GM21390 (cell line): ENCODE measurements at regions not wholly inside any gene's neighbourhood (a gene's known extent, or its start where the extent isn't known, plus 50 kb on each side); places are given as distances from the start of the nearest gene placed in this dataset.
A peak's percentile ranks its signal among the peaks of the same experiment; 100 is the strongest.
"Not testable (repeated sequence)": the region's sequence is repeated elsewhere in the genome, so short reads cannot be mapped to it uniquely, and the experiment has no call there.

Experiments
- ATAC-seq: cut with Tn5 transposase; IDR thresholded peaks from one replicate; pipeline ENCODE4 v1.9.1; 2021; ENCODE audit not compliant: unreplicated experiment

DNA sequence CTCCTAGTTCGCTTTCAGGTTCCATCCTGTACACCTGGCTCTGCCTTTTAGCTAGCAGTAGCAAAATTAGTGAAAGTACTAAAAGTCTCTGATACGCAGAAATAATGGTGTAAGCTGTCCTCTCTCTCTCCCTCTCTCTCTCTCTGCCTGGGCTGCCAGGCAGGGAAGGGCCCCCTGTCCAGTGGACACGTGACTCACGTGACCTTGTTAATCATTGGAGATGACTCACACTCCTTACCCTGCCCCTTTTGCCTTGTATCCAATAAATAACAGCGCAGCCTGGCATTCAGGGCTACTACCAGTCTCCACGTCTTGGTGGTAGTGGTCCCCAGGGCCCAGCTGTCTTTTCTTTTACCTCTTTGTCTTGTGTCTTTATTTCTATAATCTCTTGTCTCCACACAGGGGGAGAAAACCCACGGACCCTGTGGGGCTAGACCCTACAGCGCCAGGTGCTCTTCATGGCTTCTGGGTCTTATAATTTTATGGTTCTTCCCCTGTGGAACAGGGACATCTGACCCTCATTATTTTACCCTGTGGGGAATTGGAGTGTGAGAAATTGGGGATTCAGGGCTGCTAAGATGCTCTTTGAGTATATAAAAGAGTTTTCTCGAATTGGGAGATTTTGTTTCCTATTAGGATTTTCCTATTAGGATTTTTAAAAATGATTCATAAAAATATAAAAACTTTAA, 1348.2 kb downstream of the GATA3 start:
- not testable (repeated sequence) for ATAC-seq

DNA sequence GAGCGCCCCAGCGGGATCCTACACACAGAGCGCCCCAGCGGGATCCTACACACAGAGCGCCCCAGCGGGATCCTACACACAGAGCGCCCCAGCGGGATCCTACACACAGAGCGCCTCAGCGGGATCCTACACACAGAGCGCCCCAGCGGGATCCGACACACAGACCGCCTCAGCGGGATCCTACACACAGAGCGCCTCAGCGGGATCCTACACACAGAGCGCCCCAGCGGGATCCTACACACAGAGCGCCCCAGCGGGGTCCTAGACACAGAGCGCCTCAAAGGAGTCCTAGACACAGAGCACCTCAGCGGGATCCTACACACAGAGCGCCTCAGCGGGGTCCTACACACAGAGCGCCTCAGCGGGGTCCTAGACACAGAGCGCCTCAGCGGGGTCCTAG, 1352.7 kb downstream of the GATA3 start:
- ATAC-seq: not testable (repeated sequence)

DNA sequence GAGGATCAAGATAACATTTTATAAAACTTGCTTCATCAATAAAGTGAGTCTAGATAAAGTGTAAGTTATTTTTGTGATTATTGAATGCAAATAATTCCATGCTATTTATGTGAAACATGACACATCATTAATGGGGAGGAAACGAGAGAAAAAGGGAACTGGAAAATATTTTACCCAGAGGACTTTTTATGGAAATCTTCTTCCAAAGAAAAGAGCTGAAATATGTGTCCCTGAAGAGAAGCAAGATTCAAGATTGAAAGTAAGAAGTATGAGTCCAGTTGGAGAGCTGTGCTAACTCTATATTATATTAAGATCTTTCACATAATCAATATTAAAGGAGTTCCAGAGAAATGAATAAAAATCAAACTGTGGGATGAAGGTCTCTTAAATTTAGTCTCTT, 1361.8 kb downstream of the GATA3 start:
- ATAC-seq: no peak

- no peak for ATAC-seq
Observed at GRCh38 chr10:9419757-9420156, 1365.3 kb downstream of the GATA3 start.

DNA sequence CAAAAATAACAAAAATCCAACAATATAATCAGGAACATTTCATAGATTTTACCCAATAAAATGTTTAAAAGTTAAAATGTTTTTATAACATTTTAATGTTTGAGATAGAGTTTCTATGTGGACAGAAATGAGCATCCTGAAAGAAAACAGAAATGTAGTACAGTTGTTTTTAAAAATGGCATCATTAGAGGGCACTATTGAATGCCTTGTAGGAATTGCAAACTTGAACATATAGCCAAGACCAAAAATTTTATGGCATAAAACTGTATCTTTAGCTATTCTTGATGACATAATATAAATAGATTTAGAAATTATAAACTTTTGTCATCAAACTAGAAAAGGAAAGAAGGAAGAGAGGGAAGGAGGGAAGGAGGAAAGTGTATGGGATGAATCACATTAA, 1372.7 kb downstream of the GATA3 start:
- no peak for ATAC-seq

DNA sequence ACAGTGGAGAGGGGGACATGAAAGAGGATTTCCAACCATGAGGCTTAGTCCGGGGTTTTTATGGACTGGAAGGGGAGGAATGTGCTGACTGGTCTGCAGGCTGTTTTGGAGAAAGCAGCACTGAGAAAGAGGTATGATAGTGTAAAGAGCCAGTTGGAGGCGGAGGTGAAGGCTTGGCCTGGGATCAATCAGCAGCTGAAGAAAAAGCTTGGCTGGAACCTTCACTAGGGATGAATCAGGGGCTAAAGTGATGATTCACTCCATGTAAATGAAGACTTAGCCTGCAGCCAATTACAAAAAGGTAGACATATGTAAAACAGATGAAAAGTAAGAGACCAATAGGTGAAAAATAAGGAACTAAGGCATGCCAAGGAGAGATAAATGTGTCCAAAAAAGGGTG, 1382.6 kb downstream of the GATA3 start:
- ATAC-seq: no peak

GRCh38 chr10:9443758-9444157, 1389.3 kb downstream of the GATA3 start:
- no peak for ATAC-seq

DNA sequence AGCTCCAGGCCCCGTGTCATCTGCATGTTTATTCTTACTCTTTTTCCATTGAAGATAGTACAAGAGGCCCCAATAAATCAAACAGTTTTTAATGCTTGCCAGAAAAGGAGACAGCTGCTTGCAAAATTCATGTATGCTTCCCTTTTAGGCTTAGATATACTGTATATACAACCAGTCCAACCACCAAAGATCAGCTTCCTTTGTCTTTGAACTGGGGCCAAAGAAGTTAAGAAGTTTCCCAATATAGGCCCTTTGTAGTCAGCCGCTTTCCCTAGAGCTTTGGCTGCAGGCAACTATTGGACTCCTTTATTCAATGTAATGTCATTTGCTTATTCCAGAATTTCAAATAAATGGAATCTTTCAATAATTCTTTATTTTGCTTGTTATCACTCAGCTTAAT, 1395.0 kb downstream of the GATA3 start:
- no peak for ATAC-seq

GRCh38 chr10:9450801-9451200, 1396.3 kb downstream of the GATA3 start:
- ATAC-seq: no peak

GRCh38 chr10:9451211-9451773, 1396.8 kb downstream of the GATA3 start:
- no peak for ATAC-seq

GRCh38 chr10:9452056-9452455, 1397.6 kb downstream of the GATA3 start:
- no peak for ATAC-seq

- ATAC-seq: not testable (repeated sequence)
Observed at GRCh38 chr10:9453871-9454270, 1399.4 kb downstream of the GATA3 start.

DNA sequence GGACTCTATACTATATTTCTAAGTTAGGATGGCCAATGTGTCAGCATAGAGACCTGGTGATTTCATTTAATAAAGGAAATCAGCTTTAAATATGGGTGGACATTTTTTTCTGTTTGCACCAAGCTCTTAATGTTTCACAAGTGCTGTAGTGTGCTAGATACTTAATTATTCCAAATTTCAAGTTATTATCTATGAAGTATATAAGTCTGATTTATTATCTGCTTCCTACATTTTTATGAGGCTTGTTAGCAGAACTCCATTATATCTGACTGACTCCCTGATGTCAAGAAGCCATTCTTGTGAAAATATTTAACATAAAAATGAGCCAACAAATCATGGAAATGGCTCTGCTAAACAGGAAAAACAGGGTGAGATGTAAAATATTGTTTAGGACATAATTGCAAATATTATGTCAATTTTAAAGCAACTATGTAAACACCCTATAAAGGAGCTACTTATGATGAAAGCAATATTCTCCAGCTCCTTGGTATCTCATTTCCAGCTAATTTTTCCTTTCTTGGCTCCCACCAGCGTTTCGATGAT, 1415.2 kb downstream of the GATA3 start:
- ATAC-seq: no peak

DNA sequence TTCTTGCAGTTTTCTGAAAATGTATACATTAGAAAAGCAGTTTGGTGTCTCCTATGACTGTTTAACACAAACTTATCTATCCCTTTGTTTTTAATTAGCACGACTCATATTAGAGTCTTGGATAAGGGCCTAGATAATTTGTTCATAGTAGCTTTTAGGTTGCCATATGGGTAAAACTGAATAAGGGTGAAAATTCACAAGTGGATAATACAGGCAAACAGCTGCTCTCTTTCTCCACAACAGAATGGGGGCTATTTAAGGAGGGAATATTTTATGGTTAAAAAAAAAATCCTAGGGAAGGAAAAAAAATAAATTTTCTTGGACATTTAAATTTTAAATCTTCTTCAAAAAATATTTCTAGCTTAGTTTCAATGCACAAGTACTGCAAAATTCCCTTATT, 1416.1 kb downstream of the GATA3 start:
- no peak for ATAC-seq

DNA sequence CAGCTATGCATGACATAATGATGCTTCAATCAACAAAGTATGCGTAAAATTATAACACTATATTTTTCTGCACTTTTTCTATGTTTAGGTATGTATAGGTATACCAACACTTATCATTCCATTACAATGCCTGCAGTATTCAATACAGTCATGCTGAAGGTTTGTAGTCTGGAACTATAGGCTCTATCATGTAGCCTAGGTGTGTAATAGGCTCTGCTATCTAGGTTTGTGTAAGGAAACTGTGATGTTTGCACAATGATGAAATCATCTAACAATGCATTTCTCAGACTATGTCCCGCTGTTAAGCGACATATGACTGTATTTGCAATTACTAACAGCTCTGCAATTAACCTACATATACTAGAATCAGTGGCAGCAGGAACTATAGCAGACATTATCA, 1447.5 kb downstream of the GATA3 start:
- no peak for ATAC-seq

DNA sequence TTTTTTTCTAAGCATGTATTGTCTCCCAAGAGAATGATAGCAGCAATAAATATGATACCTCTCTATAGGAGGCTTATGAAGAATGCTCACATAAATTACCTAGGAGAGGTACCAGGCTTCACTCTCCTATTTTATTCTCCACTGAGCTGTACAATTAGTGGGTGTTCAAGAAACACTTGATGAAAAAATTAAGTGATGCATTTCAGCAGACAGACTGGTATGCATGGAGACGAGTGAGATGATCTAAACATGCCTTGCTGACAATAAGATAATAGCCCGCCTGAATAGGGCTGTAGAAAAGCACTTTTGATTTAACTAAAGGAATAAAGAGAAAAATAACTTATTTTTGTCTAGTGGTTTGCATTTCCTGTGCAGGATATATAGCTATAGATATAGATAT, 1449.7 kb downstream of the GATA3 start:
- ATAC-seq: no peak

- ATAC-seq: no peak
Observed at GRCh38 chr10:9505546-9505945, 1451.1 kb downstream of the GATA3 start.

DNA sequence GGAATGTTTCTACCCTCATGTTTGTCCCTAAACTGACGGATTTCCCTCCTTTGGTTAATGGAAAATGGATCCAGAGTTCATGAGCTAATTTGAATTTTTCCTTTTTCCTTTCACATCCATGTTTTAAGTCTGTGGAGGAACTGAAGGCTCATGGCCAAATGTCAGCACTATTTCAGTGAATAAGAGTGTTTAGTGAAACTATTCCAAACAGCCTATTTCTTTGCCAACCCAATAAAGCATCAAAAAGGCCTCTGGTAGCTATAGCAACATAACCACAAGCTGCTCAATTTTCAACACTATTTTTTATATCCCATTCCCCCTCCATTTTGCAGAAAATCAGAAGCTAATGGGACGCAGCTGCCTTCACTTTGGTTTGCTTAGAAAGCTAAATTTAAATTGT, 1454.1 kb downstream of the GATA3 start:
- ATAC-seq: no peak

GRCh38 chr10:9510626-9511025, 1456.1 kb downstream of the GATA3 start:
- ATAC-seq: no peak

DNA sequence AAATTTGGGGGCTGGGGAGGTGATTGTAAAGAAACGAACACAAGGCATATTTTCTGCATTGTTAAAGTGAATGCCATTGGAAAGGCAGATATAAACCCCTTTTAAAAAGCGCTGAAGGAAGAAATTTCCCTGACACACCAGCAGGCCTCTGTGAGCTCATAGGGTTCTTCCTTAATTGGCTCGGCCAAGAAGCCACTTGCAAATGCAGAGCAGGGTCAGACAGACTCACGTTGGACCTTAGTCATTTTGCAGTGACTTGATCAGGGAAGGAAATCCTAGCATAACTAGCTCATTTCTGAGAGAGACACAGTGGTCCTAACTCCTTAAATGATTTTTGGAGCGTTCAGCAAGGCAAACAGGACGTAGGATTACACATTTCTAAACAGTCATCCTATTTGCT, 1461.4 kb downstream of the GATA3 start:
- no peak for ATAC-seq

GRCh38 chr10:9535744-9536143, 1481.3 kb downstream of the GATA3 start:
- peak; percentile 94 for ATAC-seq

- ATAC-seq: no peak
Observed at GRCh38 chr10:9545073-9545472, 1472.6 kb upstream of the CELF2 start.
